Neural cell (in vitro differentiated cells): ENCODE measurements at regions not wholly inside any gene's neighbourhood (a gene's known extent, or its start where the extent isn't known, plus 50 kb on each side); places are given as distances from the start of the nearest gene placed in this dataset.

Source experiments
- EP300 ChIP-seq: fragments of 450-650 bp; conservative IDR thresholded peaks from 2 replicates; pipeline ENCODE4 v1.6.1; 2014; ENCODE audit warnings: antibody characterized with exemption, mild to moderate bottlenecking, moderate library complexity; ENCODE audit not compliant: poor library complexity, severe bottlenecking
- TF ChIP-seq, protein P1 (sequence below): fragments of 450-650 bp; IDR thresholded peaks from 2 replicates; pipeline ENCODE4 v1.5.1; 2014; ENCODE audit warnings: antibody characterized with exemption, mild to moderate bottlenecking, moderate library complexity; ENCODE audit not compliant: poor library complexity, severe bottlenecking

DNA sequence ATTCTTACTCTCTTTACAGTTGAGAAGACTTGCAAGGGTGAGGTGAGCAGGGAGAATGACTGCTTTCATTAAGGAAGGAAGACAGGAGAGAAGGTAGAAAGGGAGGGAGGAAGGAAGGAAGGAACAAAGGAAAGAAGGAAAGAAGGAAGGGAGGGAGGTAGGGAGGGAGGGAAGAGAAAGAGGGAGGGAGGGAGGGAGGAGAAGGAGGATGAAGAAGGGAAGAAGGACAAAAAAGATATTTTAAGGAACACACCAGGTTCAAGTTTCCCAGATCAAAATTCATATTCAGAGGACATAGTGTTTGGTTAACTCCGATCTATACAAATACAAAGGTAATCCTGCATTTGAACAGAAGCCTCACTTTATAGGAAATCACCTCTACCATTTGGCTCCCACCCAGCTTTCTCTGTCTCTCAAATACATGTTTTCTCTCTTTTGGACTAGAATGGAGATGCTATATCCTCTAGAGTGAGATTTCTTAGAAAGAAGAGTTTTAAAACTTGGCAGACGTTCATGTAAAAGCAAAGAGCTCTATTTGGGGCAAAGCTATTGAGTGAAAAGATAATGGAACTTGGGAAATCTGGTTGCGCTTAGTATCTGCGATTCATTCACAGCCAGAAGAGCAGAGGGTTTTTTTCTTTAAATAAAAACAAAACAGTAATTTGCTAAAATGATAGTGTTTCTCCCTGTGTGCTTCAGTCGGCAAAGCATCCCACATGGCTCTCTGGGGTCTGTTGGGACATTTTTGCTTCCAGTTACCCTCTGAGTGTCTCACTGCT is 261.9 kb upstream of the LYZL1 start:
- no peak for TF ChIP-seq EP300
- TF ChIP-seq, protein P1, sequence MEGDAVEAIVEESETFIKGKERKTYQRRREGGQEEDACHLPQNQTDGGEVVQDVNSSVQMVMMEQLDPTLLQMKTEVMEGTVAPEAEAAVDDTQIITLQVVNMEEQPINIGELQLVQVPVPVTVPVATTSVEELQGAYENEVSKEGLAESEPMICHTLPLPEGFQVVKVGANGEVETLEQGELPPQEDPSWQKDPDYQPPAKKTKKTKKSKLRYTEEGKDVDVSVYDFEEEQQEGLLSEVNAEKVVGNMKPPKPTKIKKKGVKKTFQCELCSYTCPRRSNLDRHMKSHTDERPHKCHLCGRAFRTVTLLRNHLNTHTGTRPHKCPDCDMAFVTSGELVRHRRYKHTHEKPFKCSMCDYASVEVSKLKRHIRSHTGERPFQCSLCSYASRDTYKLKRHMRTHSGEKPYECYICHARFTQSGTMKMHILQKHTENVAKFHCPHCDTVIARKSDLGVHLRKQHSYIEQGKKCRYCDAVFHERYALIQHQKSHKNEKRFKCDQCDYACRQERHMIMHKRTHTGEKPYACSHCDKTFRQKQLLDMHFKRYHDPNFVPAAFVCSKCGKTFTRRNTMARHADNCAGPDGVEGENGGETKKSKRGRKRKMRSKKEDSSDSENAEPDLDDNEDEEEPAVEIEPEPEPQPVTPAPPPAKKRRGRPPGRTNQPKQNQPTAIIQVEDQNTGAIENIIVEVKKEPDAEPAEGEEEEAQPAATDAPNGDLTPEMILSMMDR: no peak
